Thoracic aorta (tissue), 2 donors: ENCODE measurements at regions not wholly inside any gene's neighbourhood (a gene's known extent, or its start where the extent isn't known, plus 50 kb on each side); places are given as distances from the start of the nearest gene placed in this dataset.

Experiments
- ATAC-seq: fragments of 150-250 bp; one replicate; pipeline ENCODE4 v1.8.0; 2017; ENCODE audit warnings: low read depth; ENCODE audit not compliant: insufficient number of reproducible peaks, low FRiP score
- DNase-seq: peaks from one replicate; pipeline ENCODE4 v3.0.0-alpha.2; 2020; ENCODE audit warnings: low spot score
- H3K27ac ChIP-seq, 2 donors: fragments of 200-600 bp; sonication (generic); 1 replicate in 1 of 2; 2 replicates in 1 of 2; pipeline ENCODE4 v1.5.1; 2016; ENCODE audit warnings: mild to moderate bottlenecking in 2 of 2, moderate library complexity in 2 of 2
- H3K27me3 ChIP-seq: fragments of 200-600 bp; sonication (generic); replicated peaks from 2 replicates; pipeline ENCODE4 v1.6.0; 2016; ENCODE audit warnings: mild to moderate bottlenecking; ENCODE audit not compliant: insufficient read depth
- H3K36me3 ChIP-seq: fragments of 200-600 bp; sonication (generic); one replicate; pipeline ENCODE4 v1.5.1; 2016
- H3K4me1 ChIP-seq, 2 donors: fragments of 200-600 bp; sonication (generic); 1 replicate in 1 of 2; 2 replicates in 1 of 2; pipeline versions ENCODE4 v1.5.1 to v1.6.0; 2016; ENCODE audit warnings: low read depth in 2 of 2, mild to moderate bottlenecking in 1 of 2; ENCODE audit not compliant: control insufficient read depth in 1 of 2
- H3K4me3 ChIP-seq: fragments of 200-600 bp; sonication (generic); 2 replicates; pipeline ENCODE4 v1.5.1; 2016; ENCODE audit warnings: mild to moderate bottlenecking
- H3K9me3 ChIP-seq: fragments of 200-600 bp; sonication (generic); 2 replicates; pipeline ENCODE4 v1.5.1; 2016
- TF ChIP-seq, protein P1 (sequence below): fragments of 200-600 bp; sonication (generic); IDR thresholded peaks from one replicate; pipeline ENCODE4 v1.5.1; 2019; ENCODE audit warnings: antibody characterized with exemption

DNA sequence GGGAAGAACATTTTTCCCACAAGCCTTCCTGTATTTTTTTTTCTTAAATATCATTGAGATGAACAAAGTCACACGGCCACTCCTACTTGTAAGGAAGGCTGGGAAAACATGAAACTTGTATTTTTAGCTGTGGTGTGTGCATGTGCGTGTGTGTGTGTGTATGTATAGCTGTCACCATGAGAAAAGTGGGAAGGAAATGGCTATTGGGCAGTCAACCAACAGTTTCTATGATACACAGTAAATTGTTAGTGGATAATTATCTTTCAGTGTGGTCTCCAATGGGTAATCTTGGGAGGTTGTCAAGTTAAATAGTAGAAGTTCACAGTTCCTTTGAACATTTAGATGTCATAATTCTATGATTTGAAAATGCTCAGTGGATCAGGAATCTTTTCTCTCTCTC is 132.7 kb upstream of the USP24 start:
- TF ChIP-seq, protein P1, sequence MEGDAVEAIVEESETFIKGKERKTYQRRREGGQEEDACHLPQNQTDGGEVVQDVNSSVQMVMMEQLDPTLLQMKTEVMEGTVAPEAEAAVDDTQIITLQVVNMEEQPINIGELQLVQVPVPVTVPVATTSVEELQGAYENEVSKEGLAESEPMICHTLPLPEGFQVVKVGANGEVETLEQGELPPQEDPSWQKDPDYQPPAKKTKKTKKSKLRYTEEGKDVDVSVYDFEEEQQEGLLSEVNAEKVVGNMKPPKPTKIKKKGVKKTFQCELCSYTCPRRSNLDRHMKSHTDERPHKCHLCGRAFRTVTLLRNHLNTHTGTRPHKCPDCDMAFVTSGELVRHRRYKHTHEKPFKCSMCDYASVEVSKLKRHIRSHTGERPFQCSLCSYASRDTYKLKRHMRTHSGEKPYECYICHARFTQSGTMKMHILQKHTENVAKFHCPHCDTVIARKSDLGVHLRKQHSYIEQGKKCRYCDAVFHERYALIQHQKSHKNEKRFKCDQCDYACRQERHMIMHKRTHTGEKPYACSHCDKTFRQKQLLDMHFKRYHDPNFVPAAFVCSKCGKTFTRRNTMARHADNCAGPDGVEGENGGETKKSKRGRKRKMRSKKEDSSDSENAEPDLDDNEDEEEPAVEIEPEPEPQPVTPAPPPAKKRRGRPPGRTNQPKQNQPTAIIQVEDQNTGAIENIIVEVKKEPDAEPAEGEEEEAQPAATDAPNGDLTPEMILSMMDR = no peak
- no peak for DNase-seq
- Histone ChIP-seq H3K27me3 (no peaks in the 10 kb centered on the region), H3K4me1 (no peaks in the 10 kb centered on the region), H3K4me3 (no peak overlapping the region), H3K9me3 (no peaks in the 10 kb centered on the region), H3K36me3 (no peaks in the 10 kb centered on the region), H3K27ac (no peak overlapping the region)
- no peak for ATAC-seq

DNA sequence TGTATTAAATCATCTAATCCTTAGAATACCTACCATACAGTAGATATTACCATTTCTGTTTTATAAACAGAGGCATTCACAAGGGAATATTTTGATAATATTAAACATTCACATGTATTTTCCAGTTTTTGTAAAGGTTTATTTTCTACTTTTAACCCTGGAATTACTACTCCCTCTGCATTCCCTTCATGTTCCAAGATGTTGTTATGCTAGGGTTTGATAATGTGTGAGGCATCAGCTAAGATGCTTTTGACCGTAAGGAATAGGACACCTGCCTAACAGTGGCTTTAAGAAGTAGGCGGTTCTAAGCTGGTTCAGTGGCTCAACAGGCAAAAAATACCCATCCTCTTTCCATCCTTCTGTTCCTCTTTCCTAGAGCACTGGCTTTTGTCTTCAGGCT is 131.9 kb upstream of the USP24 start:
- Histone ChIP-seq H3K9me3 (no peaks in the 10 kb centered on the region), H3K27ac (no peak overlapping the region), H3K27me3 (no peaks in the 10 kb centered on the region), H3K36me3 (no peaks in the 10 kb centered on the region), H3K4me3 (no peak overlapping the region), H3K4me1 (no peaks in the 10 kb centered on the region)
- TF ChIP-seq, protein P1 = no peak
- ATAC-seq (no peak), DNase-seq (no peak)

DNA sequence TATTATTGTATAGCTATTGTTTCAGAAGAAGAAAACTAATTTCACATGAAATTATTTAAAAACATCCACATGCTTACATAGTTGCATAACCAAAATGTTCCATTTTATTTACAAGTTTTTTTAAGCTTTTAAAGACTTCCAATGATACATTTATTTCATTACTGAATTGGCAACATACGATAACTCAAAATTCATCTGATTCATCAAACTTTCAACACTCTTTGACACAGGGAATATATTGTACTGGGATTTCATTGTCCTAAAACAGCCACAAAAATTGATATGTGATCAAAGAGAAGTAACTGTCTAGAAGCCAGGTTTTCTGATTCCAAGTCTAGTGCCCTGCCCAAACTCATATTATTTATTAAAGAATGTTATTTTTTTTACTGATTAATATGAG is 131.4 kb upstream of the USP24 start:
- H3K9me3 ChIP-seq = no peaks in the 10 kb centered on the region
- TF ChIP-seq, protein P1 = no peak
- DNase-seq (no peak), ATAC-seq (no peak)
- no peaks in the 10 kb centered on the region for H3K36me3 ChIP-seq
- no peak overlapping the region for H3K27ac ChIP-seq
- H3K27me3 ChIP-seq = no peaks in the 10 kb centered on the region
- H3K4me3 ChIP-seq = no peak overlapping the region
- H3K4me1 ChIP-seq = no peaks in the 10 kb centered on the region

DNA sequence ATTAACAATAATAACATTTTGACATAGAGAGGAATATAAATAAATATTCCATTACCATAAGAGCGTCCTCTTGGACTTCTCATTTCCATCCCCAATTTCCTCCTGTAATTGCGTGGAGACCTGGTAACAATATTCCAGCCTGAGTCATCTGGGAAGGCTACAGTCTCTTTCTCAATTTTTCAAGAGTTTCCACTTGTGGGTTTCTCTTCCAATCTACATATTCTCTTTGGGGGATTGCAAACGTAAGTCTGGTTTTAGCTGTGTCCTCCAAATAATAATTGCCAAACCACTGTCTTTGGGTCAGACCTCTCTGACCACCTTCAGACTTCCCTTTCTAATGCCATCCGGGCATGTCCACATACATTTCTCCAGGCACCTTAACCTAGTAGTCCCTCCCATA is 124.5 kb upstream of the USP24 start:
- no peak overlapping the region for H3K4me3 ChIP-seq
- H3K9me3 ChIP-seq = no peaks in the 10 kb centered on the region
- H3K27ac ChIP-seq = no peak overlapping the region
- DNase-seq (no peak), ATAC-seq (no peak)
- TF ChIP-seq, protein P1 = no peak
- H3K36me3 ChIP-seq = no peaks in the 10 kb centered on the region
- no peaks in the 10 kb centered on the region for H3K27me3 ChIP-seq
- H3K4me1 ChIP-seq = no peaks in the 10 kb centered on the region

DNA sequence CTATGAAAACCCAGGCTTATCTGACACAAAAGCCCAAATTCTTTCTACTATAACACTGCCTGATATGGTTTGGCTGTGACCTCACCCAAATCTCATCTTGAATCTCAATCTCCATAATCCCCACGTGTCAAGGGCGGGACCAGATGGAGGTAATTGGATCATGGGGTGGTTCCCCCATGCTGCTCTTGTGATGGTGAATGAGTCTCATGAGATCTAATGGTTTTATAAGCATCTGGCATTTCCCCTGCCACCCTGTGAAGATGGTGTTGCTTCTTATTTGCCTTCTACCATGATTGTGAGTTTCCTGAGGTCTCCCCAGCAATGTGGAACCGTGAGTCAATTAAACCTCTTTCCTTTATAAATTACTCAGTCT is 123.3 kb upstream of the USP24 start:
- H3K27ac ChIP-seq = no peak overlapping the region
- no peaks in the 10 kb centered on the region for H3K36me3 ChIP-seq
- ATAC-seq = no peak
- H3K4me3 ChIP-seq = no peak overlapping the region
- no peaks in the 10 kb centered on the region for H3K9me3 ChIP-seq
- no peaks in the 10 kb centered on the region for H3K4me1 ChIP-seq
- TF ChIP-seq, protein P1 = no peak
- no peak for DNase-seq
- no peaks in the 10 kb centered on the region for H3K27me3 ChIP-seq
